ENCODE measurements at regions not wholly inside any gene's neighbourhood (a gene's known extent, or its start where the extent isn't known, plus 50 kb on each side); places are given as distances from the start of the nearest gene placed in this dataset.

- TF ChIP-seq CTCF (IDR thresholded peaks at IDR 0.05; ENCODE audit: insufficient read depth, missing control alignments) = no peak
- no peak for FAIRE-seq
- DNase-seq (ENCODE audit: insufficient read length, low spot score) = no peak
Observed at GRCh38 chr5:62030326-62030725, 275.7 kb upstream of the KIF2A start.

DNA sequence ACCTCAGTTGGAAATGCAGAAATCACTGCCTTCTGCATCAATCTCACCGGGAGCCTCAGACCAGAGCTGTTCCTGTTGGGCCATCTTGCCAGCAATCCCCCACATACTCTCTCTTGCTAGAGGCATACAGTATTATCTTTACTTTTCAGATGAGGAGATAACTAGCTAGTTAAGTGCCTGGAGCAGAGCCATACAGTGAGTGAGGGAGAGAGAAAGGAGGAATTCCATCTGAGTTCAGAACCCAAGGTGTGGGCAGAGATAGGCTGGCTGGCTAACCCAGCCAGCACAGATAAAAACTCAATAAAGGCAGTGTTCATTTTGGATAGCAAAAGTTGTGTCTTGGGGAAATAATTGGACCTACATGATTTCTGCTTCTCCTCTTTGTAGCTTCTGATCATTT is 268.0 kb upstream of the KIF2A start:
- no peak for FAIRE-seq
- DNase-seq (ENCODE audit: insufficient read length, low spot score) = no peak
- TF ChIP-seq CTCF (IDR thresholded peaks at IDR 0.05; ENCODE audit: insufficient read depth, missing control alignments) = no peak

- FAIRE-seq (no peak), DNase-seq (ENCODE audit: insufficient read length, low spot score) (no peak)
- no peak for TF ChIP-seq CTCF (IDR thresholded peaks at IDR 0.05; ENCODE audit: insufficient read depth, missing control alignments)
Observed at GRCh38 chr5:62041156-62041756, 264.8 kb upstream of the KIF2A start.

DNA sequence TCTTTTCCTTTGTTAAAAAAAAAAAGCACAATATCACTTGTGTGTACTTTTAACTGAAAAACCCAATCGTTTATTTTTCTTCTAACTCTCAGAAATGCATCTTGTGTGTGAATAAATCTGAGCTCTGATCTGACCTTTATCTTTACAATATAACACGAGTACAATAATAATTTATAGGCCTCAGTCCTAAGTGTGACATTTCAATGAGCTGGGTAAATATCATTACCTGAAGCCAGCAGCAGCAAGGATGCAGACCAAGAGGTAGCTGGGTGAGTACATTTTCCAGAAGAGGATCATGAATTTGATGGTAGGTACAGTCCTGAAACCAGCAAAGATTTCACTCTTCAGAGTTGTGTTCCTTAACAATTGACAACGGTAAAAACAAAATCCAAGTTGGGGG is 264.0 kb upstream of the KIF2A start:
- no peak for DNase-seq (ENCODE audit: insufficient read length, low spot score)
- TF ChIP-seq CTCF (IDR thresholded peaks at IDR 0.05; ENCODE audit: insufficient read depth, missing control alignments) = no peak
- FAIRE-seq = no peak

DNA sequence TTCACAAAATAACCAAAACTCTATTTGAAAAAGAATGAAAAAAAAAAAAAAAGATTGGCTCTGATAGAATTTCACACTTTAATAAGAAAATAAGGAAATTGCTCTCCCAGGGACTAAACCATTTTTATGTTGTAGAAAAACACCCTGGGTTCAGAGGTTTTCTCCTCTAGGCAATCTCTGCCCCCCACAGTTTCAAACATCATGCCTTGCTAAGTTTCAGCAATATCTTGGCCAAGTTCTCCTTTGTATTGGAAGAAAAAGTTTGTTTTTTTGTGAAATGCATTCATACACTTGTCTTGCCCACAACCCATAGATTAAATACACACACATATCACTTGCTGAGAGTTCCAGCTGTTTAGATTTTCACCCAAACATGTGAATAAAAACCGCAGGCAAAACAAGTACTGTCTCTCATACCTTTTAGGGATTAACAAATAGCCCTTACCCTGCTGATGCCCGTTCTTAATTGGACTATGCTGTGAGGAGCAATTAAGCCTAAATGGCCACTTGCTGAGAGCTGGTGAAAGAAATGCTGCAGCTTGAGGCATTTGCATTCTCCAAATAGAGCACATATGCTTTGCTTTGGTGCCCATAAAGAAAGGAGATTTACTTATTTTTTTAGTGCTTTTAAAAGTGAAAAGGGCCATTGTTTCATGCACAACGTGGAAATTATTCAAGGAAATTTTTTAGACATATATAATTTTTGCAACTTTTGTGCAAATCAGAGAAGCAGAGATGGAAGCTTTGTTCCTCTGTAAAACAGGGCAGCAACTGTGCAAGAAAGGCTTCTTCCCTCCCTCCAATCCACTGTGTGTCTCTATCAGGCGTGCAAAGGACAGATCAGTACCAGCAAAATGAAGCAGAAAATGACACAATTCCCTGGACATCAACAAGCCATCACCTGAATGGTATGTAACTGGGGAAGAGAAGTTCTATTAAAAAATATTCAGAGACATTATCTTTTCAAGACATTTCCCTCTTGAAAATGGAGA is 262.4 kb upstream of the KIF2A start:
- FAIRE-seq (no peak), DNase-seq (ENCODE audit: insufficient read length, low spot score) (no peak)

DNA sequence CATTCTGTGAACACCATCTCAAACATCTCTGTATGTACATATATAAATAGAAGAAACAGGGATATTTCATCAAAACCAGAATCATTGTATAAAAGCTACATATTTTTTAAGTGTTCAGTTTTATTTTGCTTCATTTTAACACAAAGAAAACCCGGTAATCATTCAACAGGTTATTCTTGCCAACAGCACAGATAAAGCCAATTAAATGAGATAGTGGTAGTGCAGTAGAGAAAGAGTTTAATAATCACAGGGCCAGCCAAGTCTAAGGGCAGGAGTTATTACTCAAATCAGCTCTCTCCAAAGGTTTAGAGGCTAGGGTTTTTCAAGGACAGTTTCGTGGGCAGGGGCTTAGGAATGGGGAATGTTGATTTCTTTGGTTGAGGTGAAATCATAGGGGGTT is 261.0 kb upstream of the KIF2A start:
- no peak for TF ChIP-seq CTCF (IDR thresholded peaks at IDR 0.05; ENCODE audit: insufficient read depth, missing control alignments)
- DNase-seq (ENCODE audit: insufficient read length, low spot score) = no peak
- FAIRE-seq = no peak

More for the DNA sequence above, 262.4 kb upstream of the KIF2A start:
- no peak for TF ChIP-seq CTCF (IDR thresholded peaks at IDR 0.05; ENCODE audit: insufficient read depth, missing control alignments)

DNA sequence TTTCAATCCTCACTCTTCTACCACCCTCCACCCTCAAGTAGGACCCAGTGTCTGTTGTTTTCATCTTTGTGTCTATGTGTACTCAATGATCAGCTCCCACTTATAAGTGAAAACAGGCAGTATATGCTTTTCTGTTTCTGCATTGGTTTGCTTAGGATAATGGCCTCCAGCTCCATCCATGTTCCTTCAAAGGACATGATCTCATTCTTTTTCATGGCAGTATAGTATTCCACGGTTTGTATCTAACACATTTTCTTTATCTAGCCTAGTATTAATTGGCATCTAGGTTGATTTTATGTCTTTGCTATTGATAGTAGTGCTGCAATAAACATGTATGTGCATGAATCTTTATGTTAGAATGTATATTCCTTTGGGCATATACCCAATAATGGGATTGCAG is 259.8 kb upstream of the KIF2A start:
- DNase-seq (ENCODE audit: insufficient read length, low spot score) = no peak
- no peak for FAIRE-seq
- TF ChIP-seq CTCF (IDR thresholded peaks at IDR 0.05; ENCODE audit: insufficient read depth, missing control alignments) = no peak
